ENCODE measurements at regions not wholly inside any gene's neighbourhood (a gene's known extent, or its start where the extent isn't known, plus 50 kb on each side); places are given as distances from the start of the nearest gene placed in this dataset.

DNA sequence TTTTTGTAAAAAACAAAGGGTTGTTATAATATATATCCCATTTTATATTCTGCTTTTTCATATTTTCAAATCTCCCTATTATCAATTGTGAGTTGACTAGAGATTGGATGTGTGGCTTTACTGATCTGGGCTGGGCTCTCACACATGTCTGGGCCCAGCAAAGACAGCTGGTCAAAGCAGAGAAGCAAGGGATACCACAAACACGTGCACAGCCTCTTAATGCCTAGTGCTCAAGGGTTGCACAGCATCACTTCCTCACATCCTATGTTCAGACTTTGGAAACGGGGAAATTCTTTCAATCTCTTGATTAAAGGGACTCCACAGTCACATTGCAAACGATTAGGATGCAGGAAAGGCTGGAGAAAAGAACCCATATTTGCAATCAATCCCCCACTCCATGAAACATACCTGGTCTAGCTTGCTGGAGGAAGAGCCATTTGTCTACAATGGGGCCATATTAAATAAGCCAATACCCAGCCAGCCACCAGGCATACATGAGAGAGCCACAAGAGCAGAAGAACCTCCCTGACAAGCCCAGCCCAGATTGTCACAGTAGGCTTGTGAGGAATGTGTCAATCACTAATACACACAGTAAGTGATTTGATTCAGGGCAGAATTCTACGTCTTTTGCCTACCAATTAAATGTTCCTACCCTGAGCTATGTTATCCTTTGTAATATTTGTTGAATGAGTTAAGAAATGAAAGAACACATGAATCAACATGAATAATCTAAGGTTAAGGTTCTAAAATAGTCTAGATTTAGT is 431.2 kb downstream of the TNS3 start:
- TF ChIP-seq, protein P1, sequence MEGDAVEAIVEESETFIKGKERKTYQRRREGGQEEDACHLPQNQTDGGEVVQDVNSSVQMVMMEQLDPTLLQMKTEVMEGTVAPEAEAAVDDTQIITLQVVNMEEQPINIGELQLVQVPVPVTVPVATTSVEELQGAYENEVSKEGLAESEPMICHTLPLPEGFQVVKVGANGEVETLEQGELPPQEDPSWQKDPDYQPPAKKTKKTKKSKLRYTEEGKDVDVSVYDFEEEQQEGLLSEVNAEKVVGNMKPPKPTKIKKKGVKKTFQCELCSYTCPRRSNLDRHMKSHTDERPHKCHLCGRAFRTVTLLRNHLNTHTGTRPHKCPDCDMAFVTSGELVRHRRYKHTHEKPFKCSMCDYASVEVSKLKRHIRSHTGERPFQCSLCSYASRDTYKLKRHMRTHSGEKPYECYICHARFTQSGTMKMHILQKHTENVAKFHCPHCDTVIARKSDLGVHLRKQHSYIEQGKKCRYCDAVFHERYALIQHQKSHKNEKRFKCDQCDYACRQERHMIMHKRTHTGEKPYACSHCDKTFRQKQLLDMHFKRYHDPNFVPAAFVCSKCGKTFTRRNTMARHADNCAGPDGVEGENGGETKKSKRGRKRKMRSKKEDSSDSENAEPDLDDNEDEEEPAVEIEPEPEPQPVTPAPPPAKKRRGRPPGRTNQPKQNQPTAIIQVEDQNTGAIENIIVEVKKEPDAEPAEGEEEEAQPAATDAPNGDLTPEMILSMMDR (IDR thresholded peaks at IDR 0.05) = no peak
- TF ChIP-seq POLR2A (IDR thresholded peaks at IDR 0.05) = no peak
